ENCODE measurements at regions not wholly inside any gene's neighbourhood (a gene's known extent, or its start where the extent isn't known, plus 50 kb on each side); places are given as distances from the start of the nearest gene placed in this dataset.

DNA sequence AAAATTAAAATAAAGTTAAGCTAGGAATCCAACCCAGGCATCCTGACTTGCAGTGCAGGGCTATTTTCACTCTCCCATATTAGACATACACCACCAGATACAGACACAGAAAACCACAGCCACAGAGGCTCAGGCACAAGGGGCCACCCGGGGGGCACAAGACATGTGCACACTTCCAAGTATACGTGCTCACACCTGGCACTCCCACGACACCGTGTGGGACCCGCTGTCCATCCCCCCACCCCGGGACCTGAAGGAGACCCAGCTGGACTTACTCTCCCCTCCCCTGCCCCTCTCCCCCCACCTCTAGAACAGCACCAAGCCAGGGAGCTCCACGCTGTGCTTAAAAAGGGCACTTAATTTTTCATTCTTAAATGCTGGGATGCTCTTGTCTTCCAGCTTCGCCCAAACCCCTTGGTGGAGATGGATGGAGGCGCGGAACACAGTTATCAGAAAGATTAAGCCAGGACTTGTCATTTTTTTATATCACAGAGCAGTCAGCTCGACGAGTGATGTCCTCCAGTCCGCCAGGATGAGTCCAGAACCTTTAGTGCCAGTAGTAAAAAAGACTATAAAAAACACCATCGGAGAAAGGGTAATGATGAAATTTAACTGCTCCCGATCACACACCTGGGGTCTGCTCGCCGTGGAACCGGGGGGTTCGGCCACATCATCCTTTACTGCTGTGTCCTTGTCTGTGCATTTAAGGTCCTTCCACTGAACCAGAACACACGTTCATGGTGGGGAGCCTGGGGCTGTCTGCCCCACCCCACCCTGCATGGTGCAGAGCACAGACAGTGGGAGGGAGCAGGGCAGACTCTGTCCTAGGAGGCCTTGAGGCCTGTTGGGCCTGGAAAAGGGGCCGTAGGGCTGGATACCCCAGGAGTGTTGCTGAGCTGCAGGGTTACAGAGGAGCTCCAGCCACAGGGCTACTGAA, 73.3 kb upstream of the LHX1 start:
- TF ChIP-seq, protein P1, sequence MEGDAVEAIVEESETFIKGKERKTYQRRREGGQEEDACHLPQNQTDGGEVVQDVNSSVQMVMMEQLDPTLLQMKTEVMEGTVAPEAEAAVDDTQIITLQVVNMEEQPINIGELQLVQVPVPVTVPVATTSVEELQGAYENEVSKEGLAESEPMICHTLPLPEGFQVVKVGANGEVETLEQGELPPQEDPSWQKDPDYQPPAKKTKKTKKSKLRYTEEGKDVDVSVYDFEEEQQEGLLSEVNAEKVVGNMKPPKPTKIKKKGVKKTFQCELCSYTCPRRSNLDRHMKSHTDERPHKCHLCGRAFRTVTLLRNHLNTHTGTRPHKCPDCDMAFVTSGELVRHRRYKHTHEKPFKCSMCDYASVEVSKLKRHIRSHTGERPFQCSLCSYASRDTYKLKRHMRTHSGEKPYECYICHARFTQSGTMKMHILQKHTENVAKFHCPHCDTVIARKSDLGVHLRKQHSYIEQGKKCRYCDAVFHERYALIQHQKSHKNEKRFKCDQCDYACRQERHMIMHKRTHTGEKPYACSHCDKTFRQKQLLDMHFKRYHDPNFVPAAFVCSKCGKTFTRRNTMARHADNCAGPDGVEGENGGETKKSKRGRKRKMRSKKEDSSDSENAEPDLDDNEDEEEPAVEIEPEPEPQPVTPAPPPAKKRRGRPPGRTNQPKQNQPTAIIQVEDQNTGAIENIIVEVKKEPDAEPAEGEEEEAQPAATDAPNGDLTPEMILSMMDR (conservative IDR thresholded peaks at IDR 0.05; ENCODE audit: low read depth, low read length), result no peak
- DNase-seq (ENCODE audit: low read depth), result no peak
- no peak overlapping the region for H3K4me3 ChIP-seq (ENCODE audit: low read length)

DNA sequence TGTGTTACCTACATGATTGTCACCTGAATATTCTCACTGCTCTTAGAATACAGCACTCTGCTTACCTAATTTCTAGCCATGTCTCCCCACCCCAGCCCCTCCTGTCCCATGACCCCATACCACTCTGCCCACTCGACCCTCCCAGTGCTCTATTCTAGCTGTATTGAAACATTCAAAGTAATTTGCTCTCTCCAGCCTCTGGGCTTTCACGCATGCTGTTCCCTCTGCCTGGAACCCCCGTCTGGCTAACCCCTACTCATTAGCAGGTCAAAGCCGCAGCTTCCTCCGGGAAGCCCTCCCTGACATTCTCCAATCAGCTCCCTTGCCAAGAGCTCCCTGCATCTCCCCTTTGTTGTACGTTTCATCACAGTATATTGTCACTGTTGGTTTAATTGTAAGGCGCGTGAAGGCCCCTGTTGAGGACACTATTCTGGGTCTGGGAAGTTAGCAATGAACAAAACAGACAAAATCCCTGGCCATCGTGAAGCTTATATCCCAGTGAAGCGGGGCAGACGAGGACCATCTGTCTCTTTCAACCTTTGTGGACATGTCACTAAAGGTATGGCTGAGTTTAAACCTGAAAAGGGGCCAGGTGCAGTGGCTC, 72.3 kb upstream of the LHX1 start:
- no peak for DNase-seq (ENCODE audit: low read depth)
- H3K4me3 ChIP-seq (ENCODE audit: low read length), result no peak overlapping the region
- TF ChIP-seq, protein P1 (conservative IDR thresholded peaks at IDR 0.05; ENCODE audit: low read depth, low read length), result no peak

DNA sequence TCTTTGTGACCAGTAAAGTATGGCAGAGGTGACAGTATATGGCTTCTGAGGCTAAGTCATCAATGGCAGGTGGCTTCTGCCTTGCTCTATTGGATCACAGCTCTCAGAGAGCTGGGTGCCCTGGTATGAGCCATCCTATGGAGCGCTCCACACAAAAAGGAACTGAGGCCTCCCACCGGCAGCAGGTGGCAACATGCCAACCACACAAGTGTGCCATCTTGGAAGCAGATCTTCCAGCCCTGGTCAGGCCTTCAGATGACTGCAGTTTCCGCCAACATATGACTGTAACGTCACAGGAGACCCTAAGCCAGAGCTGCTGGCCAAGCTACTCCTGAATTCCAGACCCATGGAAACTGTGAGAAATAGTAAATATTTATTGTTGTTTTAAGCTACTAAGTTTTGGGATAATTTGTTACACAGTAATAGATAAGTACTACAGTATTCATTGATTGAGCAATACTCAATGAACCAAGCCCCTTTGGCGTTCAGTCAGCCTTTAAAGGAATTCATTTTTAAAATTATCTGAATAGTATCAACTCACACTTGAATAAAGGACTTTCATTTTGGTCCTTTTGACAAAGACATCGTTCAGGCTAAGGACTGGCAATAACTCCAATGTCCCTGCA, 69.4 kb upstream of the LHX1 start:
- no peak for DNase-seq (ENCODE audit: low read depth)
- TF ChIP-seq, protein P1 (conservative IDR thresholded peaks at IDR 0.05; ENCODE audit: low read depth, low read length), result no peak
- H3K4me3 ChIP-seq (ENCODE audit: low read length), result no peak overlapping the region

DNA sequence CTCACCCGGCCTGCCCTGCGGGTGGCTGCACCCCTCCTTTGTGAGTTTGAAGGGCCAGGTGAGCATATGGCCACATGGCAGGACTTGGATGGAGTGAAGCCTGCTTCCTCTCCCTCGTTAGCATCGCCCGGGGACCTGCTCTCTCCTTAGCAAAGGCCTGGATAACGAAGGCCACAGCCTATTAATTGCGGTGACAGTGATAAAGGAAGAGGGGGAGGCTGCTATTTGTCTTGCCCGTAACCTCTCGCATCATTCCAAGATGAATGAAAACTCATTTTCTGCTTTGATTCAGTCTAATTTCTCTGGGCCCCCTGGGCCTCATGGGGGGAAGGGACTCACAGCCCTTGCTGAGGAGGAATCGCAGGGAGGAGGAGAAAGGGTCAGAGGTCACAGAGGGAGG, 68.5 kb upstream of the LHX1 start:
- no peak for DNase-seq (ENCODE audit: low read depth)
- H3K4me3 ChIP-seq (ENCODE audit: low read length), result no peak overlapping the region
- TF ChIP-seq, protein P1 (conservative IDR thresholded peaks at IDR 0.05; ENCODE audit: low read depth, low read length), result no peak

DNA sequence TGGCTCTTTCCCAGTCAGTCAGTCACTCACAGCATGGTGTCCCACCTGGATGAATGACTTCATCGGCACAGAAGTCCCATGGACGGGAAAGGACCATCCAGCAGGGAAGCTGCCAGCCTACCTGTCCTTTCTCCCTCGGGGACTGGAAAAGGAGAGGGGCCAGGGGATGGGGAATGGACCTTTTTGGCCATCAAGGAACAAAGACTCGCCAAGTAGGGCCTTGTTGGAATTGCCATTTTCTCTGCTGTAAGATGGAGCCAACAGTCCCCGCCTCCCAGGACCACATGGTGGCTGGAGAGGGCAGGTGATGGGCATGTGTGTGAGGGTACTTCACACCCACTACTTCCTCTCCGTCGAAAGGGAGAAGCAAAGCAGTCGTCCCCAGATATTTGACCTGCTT, 67.8 kb upstream of the LHX1 start:
- TF ChIP-seq, protein P1 (conservative IDR thresholded peaks at IDR 0.05; ENCODE audit: low read depth, low read length), result no peak
- DNase-seq (ENCODE audit: low read depth), result no peak

DNA sequence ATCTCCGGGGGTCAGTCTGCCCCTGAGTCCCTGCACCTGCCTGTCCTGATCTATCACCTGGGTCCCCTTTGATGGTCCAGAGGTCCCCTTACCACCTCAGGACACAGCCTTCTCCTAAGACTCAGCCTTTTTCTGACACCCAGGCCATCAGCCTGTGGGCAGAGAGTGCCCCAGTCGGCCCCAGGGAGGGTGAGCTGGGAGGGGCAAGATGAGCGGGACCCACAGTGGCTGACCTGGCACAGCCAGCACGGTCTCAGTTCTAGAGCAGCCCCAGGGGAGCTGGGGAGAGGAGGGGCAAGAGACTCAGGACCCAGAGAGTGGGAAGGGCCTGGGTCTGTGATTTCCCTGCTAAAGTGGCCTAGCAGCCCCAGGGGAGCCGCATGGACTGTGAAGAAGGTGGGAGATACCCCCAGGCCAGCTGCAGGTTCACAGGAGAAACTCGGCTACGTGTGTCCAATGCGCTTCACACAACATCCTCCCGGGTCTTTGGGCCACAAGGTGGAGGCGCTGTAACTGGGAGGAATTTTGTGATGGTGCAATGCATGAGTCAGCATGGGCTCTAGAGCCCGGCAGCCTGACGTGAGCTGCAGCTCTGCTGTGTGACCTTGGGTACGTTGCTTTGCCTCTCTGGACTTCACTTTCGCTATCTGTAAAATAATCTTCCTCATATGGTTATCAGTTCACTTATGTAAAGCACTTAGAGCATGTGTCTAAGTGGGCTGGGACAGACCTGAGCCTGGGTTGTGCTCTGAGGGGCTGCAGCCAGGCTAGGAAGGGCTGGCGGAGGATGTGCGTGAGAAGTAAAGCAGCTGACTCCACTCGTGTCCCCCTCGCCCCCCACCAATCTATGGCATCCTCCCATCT, 67.2 kb upstream of the LHX1 start:
- TF ChIP-seq, protein P1 (conservative IDR thresholded peaks at IDR 0.05; ENCODE audit: low read depth, low read length), result no peak
- no peak for DNase-seq (ENCODE audit: low read depth)

More for the DNA sequence above, 67.8 kb upstream of the LHX1 start:
- H3K4me3 ChIP-seq (ENCODE audit: low read length), result no peak overlapping the region

More for the DNA sequence above, 67.2 kb upstream of the LHX1 start:
- no peak overlapping the region for H3K4me3 ChIP-seq (ENCODE audit: low read length)

All from retinal pigment epithelial cell (primary cell).